Keratinocyte (primary cell): ENCODE measurements at regions not wholly inside any gene's neighbourhood (a gene's known extent, or its start where the extent isn't known, plus 50 kb on each side); places are given as distances from the start of the nearest gene placed in this dataset.

Source experiments
- DNase-seq: peaks from one replicate; pipeline ENCODE4 v3.0.0-alpha.2; 2011; ENCODE audit warnings: low read depth, missing footprints, low spot score
- FAIRE-seq: peaks from 2 replicates; lab custom pipeline; 2011; peaks lifted over from hg19 to GRCh38; lab: Jason Lieb, UNC
- H2AFZ ChIP-seq: 2 replicates; pipeline ENCODE4 v1.6.0; 2012; ENCODE audit warnings: low read length, control low read depth, inconsistent platforms; ENCODE audit not compliant: control insufficient read depth
- H3K27ac ChIP-seq: 2 replicates; pipeline ENCODE4 v1.5.1; 2011; ENCODE audit warnings: low read length; ENCODE audit not compliant: control insufficient read depth, insufficient read depth
- H3K27me3 ChIP-seq: 3 replicates; pipeline ENCODE4 v1.6.0; 2011; ENCODE audit warnings: low read length; ENCODE audit not compliant: control insufficient read depth, insufficient read depth; ENCODE audit errors: extremely low read depth
- H3K36me3 ChIP-seq, 2 experiments: 2 replicates in 1 of 2; 3 replicates in 1 of 2; pipeline ENCODE4 v1.5.1; 2011; ENCODE audit warnings: low read length in 2 of 2, mild to moderate bottlenecking in 1 of 2; ENCODE audit not compliant: control insufficient read depth in 2 of 2, insufficient read depth in 2 of 2; ENCODE audit errors: extremely low read depth in 1 of 2
- H3K4me1 ChIP-seq: 3 replicates; pipeline ENCODE4 v1.5.1; 2011; ENCODE audit warnings: low read length; ENCODE audit not compliant: control insufficient read depth, insufficient read depth; ENCODE audit errors: extremely low read depth
- H3K4me2 ChIP-seq: 3 replicates; pipeline ENCODE4 v1.6.0; 2011; ENCODE audit warnings: low read depth, low read length; ENCODE audit not compliant: control insufficient read depth, insufficient read depth; ENCODE audit errors: extremely low read depth
- H3K4me3 ChIP-seq, 3 experiments: fragments of 200-600 bp in 1 of 3; sonication (generic) in 1 of 3; 2 replicates in 2 of 3; 3 replicates in 1 of 3; pipeline ENCODE4 v1.5.1; 2011 to 2016; ENCODE audit warnings: low read length in 3 of 3, mild to moderate bottlenecking in 3 of 3, control low read depth in 2 of 3, inconsistent platforms in 1 of 3, low read depth in 1 of 3, mixed read lengths in 1 of 3, mixed run types in 1 of 3, moderate library complexity in 1 of 3; ENCODE audit not compliant: control insufficient read depth in 2 of 3, insufficient read depth in 2 of 3; ENCODE audit errors: extremely low read depth in 1 of 3
- H3K79me2 ChIP-seq: 2 replicates; pipeline ENCODE4 v1.6.0; 2012; ENCODE audit warnings: low read length; ENCODE audit not compliant: control insufficient read depth, insufficient read depth
- H3K9ac ChIP-seq: 3 replicates; pipeline ENCODE4 v1.6.0; 2011; ENCODE audit warnings: low read length; ENCODE audit not compliant: control insufficient read depth, insufficient read depth; ENCODE audit errors: extremely low read depth
- H3K9me1 ChIP-seq: 3 replicates; pipeline ENCODE4 v1.6.0; 2011; ENCODE audit warnings: low read length; ENCODE audit not compliant: control insufficient read depth, insufficient read depth; ENCODE audit errors: extremely low read depth
- H3K9me3 ChIP-seq: 2 replicates; pipeline ENCODE4 v1.5.1; 2012; ENCODE audit warnings: low read depth, low read length; ENCODE audit not compliant: control insufficient read depth
- H4K20me1 ChIP-seq: 3 replicates; pipeline ENCODE4 v1.6.0; 2011; ENCODE audit warnings: low read length; ENCODE audit not compliant: control insufficient read depth, insufficient read depth; ENCODE audit errors: extremely low read depth
- EZH2 ChIP-seq: IDR thresholded peaks from one replicate; pipeline ENCODE4 v1.6.1; 2012; ENCODE audit warnings: inconsistent platforms, mild to moderate bottlenecking, low read length, moderate library complexity
- dilution Hi-C: fragments of 300-500 bp; cut with MboI; formaldehyde crosslinking; loops from one replicate; pipeline ENCODE4 v1.7.0; 2020; ENCODE audit warnings: low sequenced_read_pairs; ENCODE audit not compliant: extremely low pct_ligation_motif_present
- TF ChIP-seq, protein P1 (sequence below), 3 experiments: IDR thresholded peaks in 1 of 3; conservative IDR thresholded peaks in 1 of 3; optimal IDR thresholded peaks in 1 of 3; 2 replicates in 2 of 3; 3 replicates in 1 of 3; pipeline versions ENCODE3 to v1.5.1; 2011; ENCODE audit warnings: low read length in 3 of 3, mild to moderate bottlenecking in 3 of 3, moderate library complexity in 2 of 3, control low read depth in 1 of 3, inconsistent platforms in 1 of 3; ENCODE audit not compliant: insufficient read depth in 2 of 3; ENCODE audit errors: extremely low read depth in 1 of 3

DNA sequence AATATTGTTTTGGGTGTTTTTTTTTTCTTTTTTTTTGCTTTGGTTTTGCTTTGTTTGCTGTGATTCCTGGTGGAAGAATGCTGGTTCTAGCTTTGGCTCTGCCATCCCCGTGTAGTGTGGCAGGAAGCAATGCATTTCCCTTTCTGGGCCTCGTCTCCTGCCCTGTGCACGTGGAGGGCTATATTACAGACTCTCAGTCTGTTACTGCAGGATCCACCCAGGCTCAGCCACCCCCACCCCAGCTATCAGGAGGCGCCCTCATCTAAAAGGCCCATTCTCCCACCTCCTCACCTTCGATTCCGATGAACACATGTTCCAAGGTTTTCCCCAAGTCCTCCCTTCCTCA lies 152.3 kb downstream of the TFCP2L1 start:
- Histone ChIP-seq H3K79me2 (no peaks in the 10 kb centered on the region), H3K9me1 (no peaks in the 10 kb centered on the region), H3K4me2 (no peak overlapping the region), H4K20me1 (no peaks in the 10 kb centered on the region), H3K27me3 (no peaks in the 10 kb centered on the region), H3K4me3 (no peak overlapping the region), H3K9ac (no peak overlapping the region), H2AFZ (no peak overlapping the region), H3K4me1 (no peaks in the 10 kb centered on the region), H3K36me3 (no peaks in the 10 kb centered on the region), H3K9me3 (no peaks in the 10 kb centered on the region), H3K27ac (no peak overlapping the region)
- dilution Hi-C loops = no loop called here
- DNase-seq (no peak), FAIRE-seq (no peak)
- no peak for TF ChIP-seq EZH2
- TF ChIP-seq, protein P1, sequence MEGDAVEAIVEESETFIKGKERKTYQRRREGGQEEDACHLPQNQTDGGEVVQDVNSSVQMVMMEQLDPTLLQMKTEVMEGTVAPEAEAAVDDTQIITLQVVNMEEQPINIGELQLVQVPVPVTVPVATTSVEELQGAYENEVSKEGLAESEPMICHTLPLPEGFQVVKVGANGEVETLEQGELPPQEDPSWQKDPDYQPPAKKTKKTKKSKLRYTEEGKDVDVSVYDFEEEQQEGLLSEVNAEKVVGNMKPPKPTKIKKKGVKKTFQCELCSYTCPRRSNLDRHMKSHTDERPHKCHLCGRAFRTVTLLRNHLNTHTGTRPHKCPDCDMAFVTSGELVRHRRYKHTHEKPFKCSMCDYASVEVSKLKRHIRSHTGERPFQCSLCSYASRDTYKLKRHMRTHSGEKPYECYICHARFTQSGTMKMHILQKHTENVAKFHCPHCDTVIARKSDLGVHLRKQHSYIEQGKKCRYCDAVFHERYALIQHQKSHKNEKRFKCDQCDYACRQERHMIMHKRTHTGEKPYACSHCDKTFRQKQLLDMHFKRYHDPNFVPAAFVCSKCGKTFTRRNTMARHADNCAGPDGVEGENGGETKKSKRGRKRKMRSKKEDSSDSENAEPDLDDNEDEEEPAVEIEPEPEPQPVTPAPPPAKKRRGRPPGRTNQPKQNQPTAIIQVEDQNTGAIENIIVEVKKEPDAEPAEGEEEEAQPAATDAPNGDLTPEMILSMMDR (optimal IDR thresholded peaks at IDR 0.05 in 1 of 3, IDR thresholded peaks at IDR 0.05 in 1 of 3, conservative IDR thresholded peaks at IDR 0.05 in 1 of 3; ENCODE audit: extremely low read depth in 1 of 3, insufficient read depth in 2 of 3, low read length in 3 of 3) = no peak

DNA sequence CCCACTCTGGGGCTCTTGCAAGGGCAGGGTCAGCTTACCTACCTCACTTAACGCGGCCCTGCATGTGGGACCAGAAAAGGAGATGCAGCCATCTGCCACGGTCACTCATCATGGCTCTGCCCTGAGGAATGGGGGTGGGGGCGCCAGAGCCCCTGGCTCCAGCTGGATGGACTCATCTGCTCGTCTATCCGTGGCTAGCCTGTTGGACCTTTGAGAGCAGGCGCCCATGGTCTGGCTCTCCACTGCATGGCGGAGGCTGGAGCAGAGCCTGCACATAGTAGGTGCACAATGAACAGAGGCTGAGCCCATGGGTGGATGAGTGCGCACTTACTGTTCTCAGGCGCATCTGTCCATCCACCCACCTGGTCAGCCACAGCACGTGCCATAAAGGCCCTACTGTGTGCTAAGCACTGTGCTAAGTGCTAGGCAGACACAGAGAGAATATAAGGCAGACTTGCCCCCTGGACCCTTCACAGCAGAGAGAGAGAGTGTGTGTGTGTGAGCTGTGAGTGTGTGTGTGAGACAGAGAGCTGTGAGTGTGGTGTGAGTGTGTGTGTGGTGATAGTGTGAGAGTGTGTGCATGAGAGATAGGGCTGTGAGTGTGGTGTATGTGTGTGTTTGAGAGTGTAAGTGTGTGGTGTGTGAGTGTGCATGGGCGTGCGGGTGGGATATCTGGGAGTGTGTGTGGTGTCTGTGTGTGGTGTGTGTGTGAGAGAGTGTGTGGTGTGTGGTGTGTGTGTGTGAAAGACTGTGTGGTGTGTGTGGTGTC lies 151.3 kb downstream of the TFCP2L1 start:
- H3K9ac ChIP-seq = no peak overlapping the region
- no peaks in the 10 kb centered on the region for H3K27me3 ChIP-seq
- H2AFZ ChIP-seq = no peak overlapping the region
- no peak overlapping the region for H3K27ac ChIP-seq
- no peaks in the 10 kb centered on the region for H3K79me2 ChIP-seq
- dilution Hi-C loops = no loop called here
- no peaks in the 10 kb centered on the region for H3K9me3 ChIP-seq
- FAIRE-seq (no peak), DNase-seq (no peak)
- no peaks in the 10 kb centered on the region for H3K36me3 ChIP-seq
- TF ChIP-seq, protein P1 (optimal IDR thresholded peaks at IDR 0.05 in 1 of 3, IDR thresholded peaks at IDR 0.05 in 1 of 3, conservative IDR thresholded peaks at IDR 0.05 in 1 of 3; ENCODE audit: extremely low read depth in 1 of 3, insufficient read depth in 2 of 3, low read length in 3 of 3) = no peak
- no peak for TF ChIP-seq EZH2
- no peaks in the 10 kb centered on the region for H4K20me1 ChIP-seq
- H3K9me1 ChIP-seq = no peaks in the 10 kb centered on the region
- no peak overlapping the region for H3K4me3 ChIP-seq
- no peaks in the 10 kb centered on the region for H3K4me1 ChIP-seq
- no peak overlapping the region for H3K4me2 ChIP-seq
